GM12892 (cell line): ENCODE measurements at regions not wholly inside any gene's neighbourhood (a gene's known extent, or its start where the extent isn't known, plus 50 kb on each side); places are given as distances from the start of the nearest gene placed in this dataset.

Experiments used
- DNase-seq: peaks from one replicate; pipeline ENCODE4 v3.0.0; 2011; ENCODE audit not compliant: insufficient read length
- FAIRE-seq: peaks from 2 replicates; lab custom pipeline; 2011; peaks lifted over from hg19 to GRCh38; lab: Jason Lieb, UNC
- POLR2A ChIP-seq: IDR thresholded peaks from 2 replicates; pipeline ENCODE4 v1.6.1; 2011; ENCODE audit warnings: low read depth, low read length, control low read depth
- POLR2AphosphoS5 ChIP-seq: IDR thresholded peaks from 2 replicates; pipeline ENCODE4 v1.6.1; 2011; ENCODE audit warnings: low read depth, low read length, control low read depth
- TAF1 ChIP-seq: IDR thresholded peaks from 2 replicates; pipeline ENCODE4 v1.6.1; 2011; ENCODE audit warnings: low read depth, mild to moderate bottlenecking, control low read depth, low read length, borderline replicate concordance

GRCh38 chr2:21515903-21516302 is 392.1 kb downstream of the TDRD15 start:
- no peak for TF ChIP-seq TAF1
- no peak for TF ChIP-seq POLR2AphosphoS5
- no peak for TF ChIP-seq POLR2A
- DNase-seq (no peak), FAIRE-seq (no peak)

GRCh38 chr2:21519412-21519811 is 395.6 kb downstream of the TDRD15 start:
- no peak for DNase-seq
- FAIRE-seq, result no peak
- TF ChIP-seq POLR2AphosphoS5, result no peak

GRCh38 chr2:21519821-21520220 is 396.1 kb downstream of the TDRD15 start:
- no peak for TF ChIP-seq POLR2AphosphoS5
- no peak for TF ChIP-seq POLR2A
- TF ChIP-seq TAF1, result no peak
- no peak for FAIRE-seq

GRCh38 chr2:21535826-21536225 is 412.1 kb downstream of the TDRD15 start:
- FAIRE-seq (no peak), DNase-seq (no peak)
- no peak for TF ChIP-seq POLR2AphosphoS5
- no peak for TF ChIP-seq POLR2A
- no peak for TF ChIP-seq TAF1

More at GRCh38 chr2:21519821-21520220, 396.1 kb downstream of the TDRD15 start:
- no peak for DNase-seq

- FAIRE-seq (no peak), DNase-seq (no peak)
- TF ChIP-seq TAF1 (no peak), POLR2A (no peak), POLR2AphosphoS5 (no peak)
Observed at GRCh38 chr2:21539685-21540084, 415.9 kb downstream of the TDRD15 start.

GRCh38 chr2:21543630-21544029 is 419.9 kb downstream of the TDRD15 start:
- DNase-seq, result no peak
- FAIRE-seq, result no peak
- TF ChIP-seq POLR2A (no peak), TAF1 (no peak)

- FAIRE-seq (no peak), DNase-seq (no peak)
- TF ChIP-seq TAF1 (no peak), POLR2A (no peak), POLR2AphosphoS5 (no peak)
Observed at GRCh38 chr2:21544392-21544791, 420.6 kb downstream of the TDRD15 start.

- DNase-seq, result no peak
- TF ChIP-seq POLR2A, result no peak
- no peak for TF ChIP-seq TAF1
- TF ChIP-seq POLR2AphosphoS5, result no peak
- FAIRE-seq, result no peak
Observed at GRCh38 chr2:21552981-21553380, 429.2 kb downstream of the TDRD15 start.

GRCh38 chr2:21559351-21559750 is 435.6 kb downstream of the TDRD15 start:
- DNase-seq (no peak), FAIRE-seq (no peak)
- no peak for TF ChIP-seq POLR2AphosphoS5
- TF ChIP-seq TAF1, result no peak
- TF ChIP-seq POLR2A, result no peak

- FAIRE-seq, result no peak
- DNase-seq, result no peak
- TF ChIP-seq TAF1 (no peak), POLR2A (no peak), POLR2AphosphoS5 (no peak)
Observed at GRCh38 chr2:21561965-21562364, 438.2 kb downstream of the TDRD15 start.

- no peak for TF ChIP-seq POLR2AphosphoS5
- no peak for TF ChIP-seq POLR2A
- TF ChIP-seq TAF1, result no peak
- DNase-seq (no peak), FAIRE-seq (no peak)
Observed at GRCh38 chr2:21567395-21567794, 443.6 kb downstream of the TDRD15 start.

- FAIRE-seq (no peak), DNase-seq (no peak)
- TF ChIP-seq POLR2A (no peak), POLR2AphosphoS5 (no peak)
Observed at GRCh38 chr2:21571686-21572085, 447.9 kb downstream of the TDRD15 start.

GRCh38 chr2:21580391-21580790 is 456.6 kb downstream of the TDRD15 start:
- TF ChIP-seq TAF1, result no peak
- no peak for DNase-seq
- no peak for FAIRE-seq

GRCh38 chr2:21585881-21586280 is 462.1 kb downstream of the TDRD15 start:
- FAIRE-seq, result no peak
- TF ChIP-seq POLR2AphosphoS5 (no peak), POLR2A (no peak), TAF1 (no peak)
- DNase-seq, result no peak
